ENCODE measurements at regions not wholly inside any gene's neighbourhood (a gene's known extent, or its start where the extent isn't known, plus 50 kb on each side); places are given as distances from the start of the nearest gene placed in this dataset.

DNA sequence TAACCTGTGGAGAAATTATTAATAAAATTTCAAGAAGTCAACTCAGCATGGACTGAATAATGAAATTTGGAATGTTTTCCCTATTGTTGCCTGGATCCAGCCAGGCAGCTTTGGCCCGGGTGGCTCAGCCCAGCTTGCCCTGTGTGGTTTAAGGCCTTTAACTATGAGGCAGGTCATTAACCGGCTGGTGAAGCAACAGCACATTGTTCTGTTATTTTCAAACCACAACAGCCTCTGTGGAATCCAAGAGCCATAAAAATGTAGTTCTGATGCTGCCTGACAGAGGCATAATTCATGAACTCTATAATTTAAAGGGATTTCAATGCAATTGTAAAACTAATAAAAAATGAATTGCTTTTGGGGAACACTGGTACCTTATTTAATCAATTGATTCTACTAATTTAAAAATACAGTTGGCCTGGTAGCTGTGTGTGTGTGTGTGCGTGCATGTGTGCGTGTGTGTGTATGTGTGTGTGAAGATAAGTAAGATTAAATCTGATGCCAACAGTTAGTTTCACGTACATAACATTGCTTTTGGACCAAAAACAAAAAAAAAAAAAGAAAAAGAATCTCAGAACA lies 117.7 kb downstream of the RPS12 start:
- intact Hi-C loops (cut with micrococcal nuclease) = no loop called here
- Mint-ChIP-seq H3K4me1 (no peaks in the 10 kb centered on the region), H3K27me3 (peaks cover 32% of the 10 kb centered on the region), H3K4me3 (no peak overlapping the region), H3K27ac (no peak overlapping the region), H3K9me3 (ENCODE audit: insufficient read depth) (no peaks in the 10 kb centered on the region)
- 20% methylated on average over 1 of the region's 5 CpGs for WGBS (ENCODE audit: insufficient coverage)
- TF ChIP-seq, protein P1, sequence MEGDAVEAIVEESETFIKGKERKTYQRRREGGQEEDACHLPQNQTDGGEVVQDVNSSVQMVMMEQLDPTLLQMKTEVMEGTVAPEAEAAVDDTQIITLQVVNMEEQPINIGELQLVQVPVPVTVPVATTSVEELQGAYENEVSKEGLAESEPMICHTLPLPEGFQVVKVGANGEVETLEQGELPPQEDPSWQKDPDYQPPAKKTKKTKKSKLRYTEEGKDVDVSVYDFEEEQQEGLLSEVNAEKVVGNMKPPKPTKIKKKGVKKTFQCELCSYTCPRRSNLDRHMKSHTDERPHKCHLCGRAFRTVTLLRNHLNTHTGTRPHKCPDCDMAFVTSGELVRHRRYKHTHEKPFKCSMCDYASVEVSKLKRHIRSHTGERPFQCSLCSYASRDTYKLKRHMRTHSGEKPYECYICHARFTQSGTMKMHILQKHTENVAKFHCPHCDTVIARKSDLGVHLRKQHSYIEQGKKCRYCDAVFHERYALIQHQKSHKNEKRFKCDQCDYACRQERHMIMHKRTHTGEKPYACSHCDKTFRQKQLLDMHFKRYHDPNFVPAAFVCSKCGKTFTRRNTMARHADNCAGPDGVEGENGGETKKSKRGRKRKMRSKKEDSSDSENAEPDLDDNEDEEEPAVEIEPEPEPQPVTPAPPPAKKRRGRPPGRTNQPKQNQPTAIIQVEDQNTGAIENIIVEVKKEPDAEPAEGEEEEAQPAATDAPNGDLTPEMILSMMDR (IDR thresholded peaks at IDR 0.05) = no peak
- no peak for TF ChIP-seq EZH2 (IDR thresholded peaks at IDR 0.05; ENCODE audit: borderline replicate concordance, insufficient read depth, low read depth, low read length, poor library complexity, severe bottlenecking)
- no peaks in the 10 kb centered on the region for H4K20me1 ChIP-seq (ENCODE audit: control insufficient read depth, insufficient read depth, low read length, poor library complexity, severe bottlenecking)
- peaks cover 0 to 4% (median 0%) of the 10 kb centered on the region in 4 experiments for H3K27me3 ChIP-seq (replicated peaks in 1 of 4; ENCODE audit: control extremely low read depth in 1 of 4, control insufficient read depth in 3 of 4, insufficient read depth in 4 of 4, low read length in 3 of 4)
- H3K27ac ChIP-seq (ENCODE audit: low read length in 2 of 2) = no peak overlapping the region
- H2AFZ ChIP-seq (ENCODE audit: insufficient read depth, low read depth, low read length, poor library complexity, severe bottlenecking) = no peak overlapping the region
- no peak overlapping the region for H3K4me3 ChIP-seq (ENCODE audit: control extremely low read depth in 1 of 5, extremely low read depth in 1 of 5, insufficient read depth in 1 of 5, low read depth in 2 of 5, low read length in 4 of 5)
- DNase-seq (no peak), ATAC-seq (ENCODE audit: low read depth) (no peak)
- ChIA-PET POLR2A (no interaction called here), CTCF (interaction anchor here (0.7 kb wide), 1 partner anchor 18 kb away, joined by 3 read pairs; no protein-coding TSS in a partner anchor)
- no peak overlapping the region for H3K9ac ChIP-seq (ENCODE audit: low read length)
- no peaks in the 10 kb centered on the region for H3K9me3 ChIP-seq (ENCODE audit: control extremely low read depth in 1 of 3, control insufficient read depth in 2 of 3, insufficient read depth in 1 of 3, low read length in 2 of 3)
- no peaks in the 10 kb centered on the region for H3K4me1 ChIP-seq (ENCODE audit: control insufficient read depth in 2 of 2, insufficient read depth in 2 of 2, low read length in 2 of 2)
- no peaks in the 10 kb centered on the region for H3K36me3 ChIP-seq (replicated peaks in 1 of 2; ENCODE audit: control extremely low read depth in 1 of 2, control insufficient read depth in 1 of 2, extremely low read depth in 1 of 2, insufficient read depth in 2 of 2, low read length in 1 of 2)
- no peak overlapping the region for H3K4me2 ChIP-seq (replicated peaks; ENCODE audit: low read depth, low read length, poor library complexity, severe bottlenecking)
- H3K79me2 ChIP-seq (ENCODE audit: control insufficient read depth, insufficient read depth, low read length) = no peaks in the 10 kb centered on the region

- no peak overlapping the region for H3K4me2 ChIP-seq (replicated peaks; ENCODE audit: low read depth, low read length, poor library complexity, severe bottlenecking)
- H3K36me3 ChIP-seq (replicated peaks in 1 of 2; ENCODE audit: control extremely low read depth in 1 of 2, control insufficient read depth in 1 of 2, extremely low read depth in 1 of 2, insufficient read depth in 2 of 2, low read length in 1 of 2) = no peaks in the 10 kb centered on the region
- TF ChIP-seq, protein P1 (IDR thresholded peaks at IDR 0.05) = no peak
- no peak for TF ChIP-seq EZH2 (IDR thresholded peaks at IDR 0.05; ENCODE audit: borderline replicate concordance, insufficient read depth, low read depth, low read length, poor library complexity, severe bottlenecking)
- no peak for ATAC-seq (ENCODE audit: low read depth)
- WGBS (ENCODE audit: insufficient coverage) = 84% methylated on average over 9 of the region's 9 CpGs
- H4K20me1 ChIP-seq (ENCODE audit: control insufficient read depth, insufficient read depth, low read length, poor library complexity, severe bottlenecking) = no peaks in the 10 kb centered on the region
- peaks cover 29% of the 10 kb centered on the region for H3K27me3 Mint-ChIP-seq
- no peaks in the 10 kb centered on the region for H3K4me1 ChIP-seq (ENCODE audit: control insufficient read depth in 2 of 2, insufficient read depth in 2 of 2, low read length in 2 of 2)
- POLR2A ChIA-PET = no interaction called here
- H3K4me1 Mint-ChIP-seq = no peaks in the 10 kb centered on the region
- intact Hi-C loops (cut with micrococcal nuclease) = no loop called here
- H3K79me2 ChIP-seq (ENCODE audit: control insufficient read depth, insufficient read depth, low read length) = no peaks in the 10 kb centered on the region
- CTCF ChIA-PET = no interaction called here
- no peak overlapping the region for H3K27ac Mint-ChIP-seq
- no peaks in the 10 kb centered on the region for H3K9me3 ChIP-seq (ENCODE audit: control extremely low read depth in 1 of 3, control insufficient read depth in 2 of 3, insufficient read depth in 1 of 3, low read length in 2 of 3)
- no peak overlapping the region for H3K27ac ChIP-seq (ENCODE audit: low read length in 2 of 2)
- no peaks in the 10 kb centered on the region for H3K9me3 Mint-ChIP-seq (ENCODE audit: insufficient read depth)
- no peak overlapping the region for H2AFZ ChIP-seq (ENCODE audit: insufficient read depth, low read depth, low read length, poor library complexity, severe bottlenecking)
- no peak overlapping the region for H3K4me3 ChIP-seq (ENCODE audit: control extremely low read depth in 1 of 5, extremely low read depth in 1 of 5, insufficient read depth in 1 of 5, low read depth in 2 of 5, low read length in 4 of 5)
- no peak for DNase-seq
- no peak overlapping the region for H3K4me3 Mint-ChIP-seq
- no peak overlapping the region for H3K9ac ChIP-seq (ENCODE audit: low read length)
- H3K27me3 ChIP-seq (replicated peaks in 1 of 4; ENCODE audit: control extremely low read depth in 1 of 4, control insufficient read depth in 3 of 4, insufficient read depth in 4 of 4, low read length in 3 of 4) = peaks cover 0 to 4% (median 0%) of the 10 kb centered on the region in 4 experiments
Observed at GRCh38 chr6:132932588-132932987, 118.2 kb downstream of the RPS12 start.
